HG03460 (cell line): ENCODE measurements at regions not wholly inside any gene's neighbourhood (a gene's known extent, or its start where the extent isn't known, plus 50 kb on each side); places are given as distances from the start of the nearest gene placed in this dataset.

Experiments used
- ATAC-seq: cut with Tn5 transposase; IDR thresholded peaks from one replicate; pipeline ENCODE4 v1.9.1; 2021; ENCODE audit not compliant: unreplicated experiment

DNA sequence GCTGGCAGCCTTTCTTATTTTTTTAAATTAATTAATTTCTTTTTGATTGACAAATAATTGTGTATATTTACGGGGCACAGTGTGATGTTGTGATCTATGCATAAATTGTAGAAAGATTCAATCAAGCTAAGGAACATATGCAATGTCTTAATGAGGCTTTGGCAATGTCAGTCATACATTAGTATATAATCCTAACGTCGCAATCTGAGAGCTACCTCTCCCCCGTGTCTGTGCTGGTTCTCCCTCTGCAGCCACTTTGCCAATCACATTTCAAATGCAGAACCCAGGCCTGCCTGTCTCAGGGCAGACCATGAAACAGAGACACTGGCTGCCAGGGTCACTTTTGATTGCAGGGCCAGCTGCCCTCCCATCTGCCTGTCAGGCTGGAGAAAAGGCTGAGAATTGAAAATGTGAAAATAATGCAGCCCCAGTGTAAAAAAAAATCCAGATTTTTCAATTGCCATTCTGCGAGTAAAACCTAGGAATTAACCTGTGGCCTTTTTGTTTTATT lies 56.3 kb downstream of the SLC24A2 start:
- no peak for ATAC-seq

DNA sequence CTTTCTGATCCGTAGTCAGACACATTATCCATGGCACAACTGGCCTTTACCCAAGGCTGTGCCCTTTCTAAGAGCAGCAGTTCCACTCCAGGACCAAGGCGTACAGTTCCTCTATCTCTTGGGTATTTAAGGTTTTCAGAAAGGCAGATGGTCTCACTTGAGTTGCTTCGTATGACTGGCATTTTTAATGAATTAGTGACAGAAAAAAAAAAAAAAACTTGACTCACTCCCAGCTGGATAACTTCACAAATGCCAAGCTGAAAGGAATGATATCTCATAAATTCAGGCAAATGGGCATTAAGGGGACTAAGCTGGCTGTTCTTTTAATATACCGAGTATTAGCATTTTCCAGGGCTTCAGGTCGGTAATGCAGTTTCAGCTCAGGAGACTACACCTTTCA lies 60.7 kb downstream of the SLC24A2 start:
- no peak for ATAC-seq

DNA sequence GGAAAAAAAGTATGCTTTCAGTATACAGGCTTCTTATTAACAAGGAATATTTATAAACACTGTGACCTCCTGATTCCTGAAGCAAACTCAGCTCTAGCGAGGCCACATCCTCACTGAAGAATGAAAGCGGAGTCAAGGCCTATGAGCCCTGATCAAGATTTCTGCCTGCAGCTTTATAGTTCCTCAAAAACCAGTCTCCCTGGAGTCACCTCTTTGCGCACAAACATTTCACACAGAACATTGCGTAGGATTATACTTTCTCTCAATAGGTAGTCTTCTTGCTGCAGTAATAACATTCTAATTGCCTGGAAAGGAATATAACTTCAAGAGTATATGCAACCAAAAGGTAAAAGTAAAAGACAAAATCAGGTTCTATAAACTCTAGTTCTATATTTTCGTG lies 62.9 kb downstream of the SLC24A2 start:
- ATAC-seq, result no peak

DNA sequence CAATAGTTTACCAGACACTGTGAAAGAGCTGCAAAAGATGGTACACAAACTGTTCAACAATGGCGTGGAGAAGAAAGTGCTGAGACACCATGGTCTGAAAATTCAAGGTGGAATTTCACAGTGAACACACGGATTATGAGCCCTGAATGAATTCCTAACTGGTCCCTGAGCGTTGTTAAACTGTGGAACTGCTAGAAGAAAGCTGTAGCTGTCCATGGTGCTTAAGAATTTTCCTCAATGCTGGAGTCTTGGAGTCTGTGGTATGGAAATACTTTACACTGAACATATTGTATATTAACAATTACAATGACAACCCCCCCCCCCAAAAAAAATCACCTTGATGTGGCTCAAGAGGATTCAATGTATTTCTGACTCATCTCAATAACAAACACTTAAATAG lies 68.5 kb downstream of the SLC24A2 start:
- no peak for ATAC-seq

DNA sequence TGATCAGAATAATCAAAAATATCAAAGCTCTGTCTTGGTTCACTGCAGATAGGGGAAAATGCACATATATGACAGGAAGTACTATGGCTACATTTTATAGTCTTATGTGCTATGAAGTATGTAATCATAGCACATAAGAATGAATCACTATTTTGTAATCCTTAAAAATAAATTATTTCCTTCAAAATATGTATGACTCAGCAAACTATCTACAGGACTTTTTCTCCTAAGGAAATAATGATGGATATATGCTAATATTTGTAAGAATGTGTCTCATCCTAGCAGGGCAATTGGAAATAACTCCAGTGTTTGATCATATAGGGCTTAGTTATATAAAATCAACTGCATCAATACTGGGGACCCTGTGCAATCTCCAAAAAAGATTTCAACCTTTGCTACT lies 85.1 kb downstream of the SLC24A2 start:
- ATAC-seq, result no peak

DNA sequence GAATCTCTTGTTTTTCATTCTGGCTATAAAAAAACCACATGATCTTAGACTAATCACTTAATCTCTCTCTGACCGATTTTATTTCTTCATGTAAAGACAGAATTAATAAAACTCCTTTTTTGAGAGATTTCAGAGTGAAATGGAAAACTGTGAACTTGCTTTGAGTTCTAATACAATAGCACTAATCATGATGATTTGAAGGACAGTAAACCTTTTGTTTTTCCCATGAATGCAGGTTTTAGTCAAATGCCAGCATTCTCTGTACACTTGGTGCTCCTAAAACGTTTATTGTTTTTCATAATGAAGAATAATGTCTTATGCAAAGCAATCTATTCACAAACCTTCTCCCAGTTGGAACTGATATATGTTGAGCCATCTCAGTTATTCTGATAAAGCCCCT lies 86.8 kb downstream of the SLC24A2 start:
- ATAC-seq, result no peak

DNA sequence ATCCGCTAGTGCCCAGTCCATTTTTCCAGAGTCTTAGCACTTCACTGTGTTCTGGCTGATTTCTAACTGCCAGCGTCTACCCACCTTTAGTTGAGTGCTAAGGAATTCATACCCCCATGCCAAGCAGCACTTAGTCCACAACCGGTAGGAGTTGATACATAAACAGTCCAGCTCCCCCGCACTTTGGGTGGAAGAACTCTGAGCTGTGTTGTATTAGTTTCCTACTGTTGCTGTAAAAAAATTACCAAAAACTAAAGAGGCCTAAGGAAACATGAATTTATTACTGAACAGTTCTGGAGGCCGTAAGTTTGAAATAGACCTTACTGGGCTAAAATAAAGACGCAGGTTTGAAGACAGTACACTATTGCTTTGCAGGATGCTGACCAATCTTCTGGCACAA lies 87.6 kb downstream of the SLC24A2 start:
- no peak for ATAC-seq

DNA sequence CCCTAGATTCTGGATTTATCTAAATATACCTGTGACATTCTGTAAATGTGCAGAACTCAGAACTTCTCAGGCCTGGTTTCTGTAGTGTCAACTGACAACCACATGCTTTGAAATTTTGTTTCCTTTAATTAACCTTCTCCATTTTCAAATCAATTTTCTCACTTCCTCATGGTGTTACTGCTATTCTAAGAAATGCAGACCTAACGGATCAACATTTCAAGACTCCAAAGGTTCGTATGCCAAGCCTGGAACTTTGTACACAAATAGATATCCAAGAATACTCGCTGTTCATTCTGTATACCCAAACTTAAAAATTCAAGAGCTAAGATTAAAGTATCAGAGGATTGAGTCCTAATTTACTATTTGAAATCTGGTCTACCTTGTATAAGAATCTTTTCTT lies 88.1 kb downstream of the SLC24A2 start:
- no peak for ATAC-seq

DNA sequence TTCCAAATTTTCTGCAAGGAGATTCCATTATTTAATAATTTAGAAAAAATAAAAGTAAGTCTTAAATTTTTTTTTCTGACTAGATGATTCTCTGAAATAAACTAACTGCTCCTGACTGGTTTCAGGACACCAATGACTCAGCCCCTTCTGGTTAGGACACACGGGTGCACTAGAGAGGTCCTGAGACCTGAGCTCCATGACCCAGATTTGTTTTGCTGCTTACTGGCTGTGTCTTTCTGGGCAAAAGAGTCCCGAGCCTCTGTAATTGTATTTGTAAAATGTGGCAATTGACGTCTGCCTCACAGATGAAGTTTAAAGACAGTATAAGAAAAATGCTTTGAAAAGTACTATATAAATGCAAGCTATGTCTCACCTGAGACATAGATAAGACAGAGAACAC lies 89.1 kb downstream of the SLC24A2 start:
- no peak for ATAC-seq

DNA sequence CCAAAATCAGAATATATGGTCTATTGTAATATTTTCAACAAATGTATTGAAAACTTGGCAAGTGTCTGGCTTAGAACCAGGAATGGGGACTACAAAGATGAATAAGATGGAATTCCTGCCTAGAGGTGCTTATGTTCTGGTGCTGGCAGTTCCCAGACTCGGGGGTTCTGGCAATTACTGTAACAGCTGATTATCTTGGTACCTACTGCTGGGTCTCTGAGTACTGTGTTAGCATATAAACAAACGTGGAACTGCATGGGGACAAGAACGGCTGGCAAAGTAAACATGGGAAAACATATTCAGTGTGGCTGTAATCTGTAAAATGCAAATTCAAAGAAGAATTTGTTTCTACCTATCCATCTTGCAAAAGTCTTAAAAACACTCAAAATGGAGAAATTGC lies 89.9 kb downstream of the SLC24A2 start:
- ATAC-seq, result no peak

DNA sequence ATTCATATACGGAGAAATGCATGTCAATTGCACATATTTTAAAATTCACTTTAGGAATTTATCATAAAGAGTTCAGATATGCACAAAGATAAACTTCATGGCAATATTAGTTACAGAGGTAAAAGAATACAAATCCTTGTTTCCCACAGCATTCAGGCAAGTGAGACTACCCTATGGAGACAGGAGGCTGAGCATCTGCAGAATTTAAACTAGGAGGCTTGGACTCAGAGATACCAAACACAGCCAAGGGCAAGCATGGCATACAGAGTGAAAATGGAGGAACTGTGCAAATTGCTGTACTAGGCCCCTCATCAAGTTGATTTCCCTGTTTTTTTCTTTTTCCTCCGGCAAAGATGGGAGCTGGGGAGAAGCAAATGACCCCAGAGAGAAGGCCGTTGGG lies 94.2 kb downstream of the SLC24A2 start:
- no peak for ATAC-seq

DNA sequence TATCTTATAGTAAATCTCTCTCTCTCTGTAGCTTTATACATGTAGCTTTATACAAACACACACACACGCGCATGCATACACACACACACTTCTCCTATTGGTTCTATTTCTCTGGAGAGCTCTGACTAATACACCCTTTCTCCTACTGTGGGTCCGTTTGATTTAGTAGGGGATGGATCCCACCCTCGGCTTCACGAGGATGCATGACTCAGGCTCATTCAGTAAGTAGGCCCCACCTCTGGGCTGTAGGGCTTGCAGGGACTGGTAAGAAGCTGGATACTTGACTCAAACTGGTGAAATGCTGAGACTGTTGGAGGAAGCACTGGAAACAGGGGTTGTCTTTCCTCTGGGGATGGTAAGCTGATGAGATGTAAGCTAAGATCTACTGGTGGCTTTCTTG lies 98.7 kb downstream of the SLC24A2 start:
- ATAC-seq, result no peak

DNA sequence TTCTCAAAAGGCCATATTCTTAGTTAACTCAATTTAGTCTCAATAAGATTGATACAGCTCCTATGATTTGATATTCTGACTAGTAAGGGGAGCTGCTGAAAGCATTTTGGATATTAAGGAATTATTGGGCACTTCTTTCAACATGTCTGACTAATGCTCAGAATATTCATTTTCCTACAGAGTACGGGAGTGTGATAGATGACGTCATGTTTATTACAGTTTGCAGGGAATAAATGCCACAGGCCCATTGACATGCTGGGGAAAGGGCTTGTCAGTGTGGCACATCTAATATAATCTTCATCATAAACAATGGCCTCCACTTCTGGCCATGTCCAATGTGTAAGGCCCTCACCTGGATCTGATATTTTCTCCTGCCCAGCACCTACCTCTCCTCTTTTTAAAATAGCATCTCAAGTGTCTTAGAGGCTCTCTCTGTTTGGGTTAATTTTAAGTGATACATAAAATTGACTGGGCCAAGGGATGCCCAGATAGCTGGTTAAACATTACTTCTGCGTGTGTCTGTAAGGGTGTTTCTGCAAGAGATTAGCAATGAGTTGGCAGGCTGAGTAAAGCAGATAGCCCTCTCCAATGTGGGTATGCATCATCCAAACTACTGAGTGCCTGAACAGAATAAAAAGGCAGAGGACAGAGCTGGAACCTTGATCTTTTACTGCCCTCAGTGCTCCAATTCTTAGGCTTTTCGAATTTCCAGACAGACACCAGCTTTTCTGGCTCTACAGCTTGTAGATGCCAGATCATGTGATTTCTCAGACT lies 99.3 kb downstream of the SLC24A2 start:
- no peak for ATAC-seq

DNA sequence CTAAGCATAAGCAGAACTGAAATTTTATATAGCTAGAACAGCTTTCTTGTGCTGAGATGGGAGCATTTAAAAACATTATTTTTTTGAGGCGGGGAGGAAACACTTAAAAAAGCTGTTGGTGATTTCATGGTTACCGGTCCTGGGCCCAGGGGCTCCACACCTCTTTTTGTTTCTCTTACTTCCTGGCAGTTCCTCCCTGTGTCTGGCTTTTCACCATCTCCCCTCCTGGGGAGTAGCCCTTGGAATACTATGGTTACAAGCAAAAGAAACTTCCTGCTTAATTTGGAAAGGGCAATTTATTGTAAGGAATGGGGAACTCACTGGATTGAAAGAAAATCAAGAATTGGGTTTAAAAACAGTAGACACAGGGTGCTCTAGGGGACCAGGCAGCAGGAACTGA lies 105.1 kb downstream of the SLC24A2 start:
- no peak for ATAC-seq

DNA sequence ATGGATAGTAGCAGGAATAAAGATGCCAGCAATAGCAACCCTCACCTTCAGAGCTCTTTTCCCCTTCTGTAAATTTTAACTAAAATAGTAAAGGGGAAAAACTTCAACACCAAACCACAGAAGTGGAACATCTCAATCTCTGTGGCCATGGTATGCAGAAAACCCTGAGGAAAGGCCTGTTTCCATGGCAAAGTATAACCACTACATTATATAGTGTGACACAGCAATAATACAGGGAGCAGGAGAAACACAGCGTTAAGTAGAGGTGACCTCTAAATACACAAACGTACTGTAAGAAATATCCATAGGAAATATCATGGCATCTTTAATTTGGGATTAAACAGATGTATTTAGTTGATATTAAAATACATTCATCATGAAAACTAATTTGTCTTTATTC lies 106.4 kb downstream of the SLC24A2 start:
- ATAC-seq, result no peak

DNA sequence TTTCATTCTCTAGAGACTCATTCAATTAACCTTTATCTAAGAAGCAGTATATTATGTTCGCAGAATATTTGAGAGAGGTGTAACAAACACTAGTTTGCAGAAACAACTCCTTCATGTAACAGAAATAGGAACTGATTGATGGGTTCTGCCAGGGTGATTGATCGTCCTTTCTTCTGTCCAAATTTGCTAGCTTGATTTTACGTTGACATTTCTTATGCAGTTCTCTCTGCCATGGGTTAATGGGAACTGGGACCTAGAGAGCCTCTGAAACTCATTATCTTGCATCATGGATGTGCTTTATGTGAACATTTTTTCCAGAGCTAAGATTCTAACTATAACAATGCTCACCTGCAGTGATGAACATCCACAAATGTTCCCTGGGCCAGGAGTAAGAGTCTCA lies 107.0 kb downstream of the SLC24A2 start:
- ATAC-seq, result no peak

DNA sequence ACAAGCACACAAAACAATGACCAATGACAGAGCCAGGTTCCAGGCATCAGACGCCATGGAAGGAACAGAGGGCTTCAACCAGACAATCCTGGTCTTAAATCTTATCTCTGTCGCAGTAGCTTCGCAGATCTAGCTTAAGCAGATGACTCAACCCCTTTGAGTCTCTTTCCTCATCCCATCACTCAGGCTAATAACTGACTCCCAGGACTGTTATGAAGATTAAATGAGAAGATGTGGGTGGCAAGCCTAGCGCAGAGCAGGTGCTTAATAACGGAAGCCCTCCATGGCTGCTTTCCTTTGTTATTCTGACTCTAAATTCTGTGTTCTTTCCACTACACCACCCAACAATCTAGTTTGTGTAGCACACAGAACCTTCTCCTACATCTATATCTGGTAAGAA lies 110.9 kb downstream of the SLC24A2 start:
- no peak for ATAC-seq

DNA sequence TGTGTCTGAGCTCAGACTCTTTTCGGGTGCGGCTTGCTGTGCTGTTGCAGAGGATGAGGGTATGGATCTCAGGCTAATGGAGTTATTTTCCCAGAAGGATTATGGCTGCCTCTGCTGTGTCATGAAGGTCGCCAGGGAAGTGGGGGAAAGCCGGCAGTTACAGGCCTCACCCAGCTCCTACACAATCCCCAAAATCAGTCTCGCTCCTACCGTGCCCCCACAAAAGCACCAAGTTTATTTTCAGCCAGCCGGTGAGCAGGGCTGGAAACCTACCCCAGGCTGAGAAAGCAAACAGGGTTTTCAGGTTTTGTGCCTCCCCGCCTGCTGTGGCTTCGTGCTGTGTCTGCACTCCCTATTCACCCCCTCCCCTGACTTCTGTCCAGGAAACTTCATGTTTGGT lies 113.3 kb downstream of the SLC24A2 start:
- ATAC-seq, result no peak

DNA sequence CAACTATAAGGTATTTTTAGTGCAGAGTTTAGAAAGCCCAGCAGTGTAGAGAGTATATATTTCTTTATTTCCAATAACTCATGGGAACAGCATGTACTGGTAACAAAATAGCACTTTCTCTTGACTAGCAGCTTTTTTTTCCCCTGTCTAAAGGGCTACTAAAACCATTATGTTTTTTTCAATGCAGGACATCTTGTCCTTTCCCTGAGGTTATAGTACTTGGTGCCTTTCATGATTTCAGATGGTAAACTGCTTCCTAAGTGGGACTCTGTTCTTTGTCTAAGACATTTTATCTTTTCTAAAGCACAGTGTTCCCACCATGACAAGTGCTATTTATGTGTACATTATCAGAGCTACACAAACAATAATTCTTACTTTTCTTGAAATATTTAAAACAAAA lies 122.3 kb downstream of the SLC24A2 start:
- no peak for ATAC-seq

DNA sequence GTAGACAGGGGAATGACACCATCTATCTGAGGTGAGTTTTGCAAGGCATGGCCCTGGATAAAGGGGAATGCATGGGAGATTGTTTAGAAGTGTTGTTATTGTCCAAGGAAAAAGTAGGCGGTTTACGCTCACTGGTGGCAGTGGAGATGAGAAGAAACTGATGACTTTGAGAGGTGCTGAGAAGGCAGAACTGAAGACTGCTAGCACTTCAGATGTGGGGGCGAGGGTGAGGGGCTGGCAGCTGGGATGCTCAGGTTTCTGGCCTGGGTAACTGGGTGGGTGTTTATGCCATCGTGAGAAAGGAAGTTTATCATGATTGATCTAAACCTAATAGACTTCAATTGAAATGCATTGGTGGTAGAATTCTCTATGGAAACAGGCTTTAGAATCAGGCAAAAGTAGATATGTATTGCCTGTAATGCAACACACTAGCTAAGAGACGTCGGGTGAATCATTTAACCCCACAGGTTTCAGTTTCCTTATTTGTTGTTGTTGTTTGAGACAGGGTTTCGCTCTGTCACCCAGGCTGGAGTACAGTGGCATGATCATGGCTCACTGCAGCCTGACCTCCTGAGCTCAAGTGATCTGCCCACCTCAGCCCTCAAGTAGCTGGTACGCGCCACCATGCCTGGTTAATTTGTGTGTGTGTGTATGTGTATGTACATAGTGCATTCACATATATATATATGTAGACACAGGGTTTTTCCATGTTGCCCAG lies 123.5 kb downstream of the SLC24A2 start:
- ATAC-seq, result peak; percentile 100

DNA sequence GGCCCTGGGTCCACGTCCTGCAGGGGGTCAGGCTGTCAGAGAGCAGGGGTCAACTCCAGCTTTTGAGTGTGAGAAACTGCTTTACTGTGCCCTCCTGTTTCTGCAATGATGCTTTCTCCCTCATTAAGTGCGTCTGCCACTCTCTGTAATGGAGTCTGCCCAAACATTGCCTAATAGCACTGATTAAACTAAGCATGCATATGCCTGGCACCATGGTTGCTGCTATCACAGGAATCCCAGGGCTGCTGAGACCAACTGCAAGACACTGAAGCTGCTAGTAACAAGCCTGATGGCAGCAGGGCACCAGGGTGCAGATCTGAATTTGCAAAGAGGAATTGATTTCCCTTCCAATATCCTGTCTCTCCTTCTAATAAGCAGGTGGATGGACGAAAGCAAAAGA lies 125.3 kb downstream of the SLC24A2 start:
- ATAC-seq, result no peak

DNA sequence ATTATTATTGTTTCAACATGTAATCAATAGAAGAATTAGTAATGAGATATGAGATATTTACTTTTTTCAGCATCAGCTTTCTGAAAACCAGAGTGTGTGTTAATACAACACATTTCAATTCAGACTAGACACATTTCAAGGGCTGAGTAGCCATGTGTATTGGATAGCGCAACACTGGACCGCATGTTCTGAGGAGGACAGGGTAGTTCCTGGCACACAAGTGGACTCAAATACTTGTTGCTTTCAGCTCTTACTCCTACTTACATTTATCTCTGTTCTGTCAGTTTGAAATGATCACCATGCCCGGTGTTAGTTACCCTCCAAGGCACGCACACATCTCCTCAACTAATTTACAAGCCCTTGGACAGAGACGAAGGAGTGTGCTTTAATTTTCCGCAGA lies 126.6 kb downstream of the SLC24A2 start:
- no peak for ATAC-seq

DNA sequence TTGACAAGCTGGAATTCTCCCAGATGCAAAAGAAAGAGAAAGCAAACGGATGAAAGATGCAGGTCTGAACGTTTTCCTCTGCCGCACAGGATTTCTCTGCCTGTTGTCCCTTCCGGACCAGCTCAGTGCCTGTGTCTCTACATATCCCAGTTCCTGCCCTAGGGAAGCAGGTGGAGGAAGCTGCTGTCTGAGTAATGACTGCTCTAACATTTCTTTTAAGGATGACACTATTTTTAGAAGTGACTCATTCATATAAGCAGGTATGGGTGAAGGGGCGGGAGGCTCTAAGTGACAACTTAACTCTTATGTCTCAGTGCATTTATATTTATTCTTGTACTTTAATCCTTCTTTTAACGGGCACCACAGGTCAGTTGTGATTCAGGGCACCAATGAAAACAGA lies 128.8 kb downstream of the SLC24A2 start:
- no peak for ATAC-seq
